ENCODE measurements at regions not wholly inside any gene's neighbourhood (a gene's known extent, or its start where the extent isn't known, plus 50 kb on each side); places are given as distances from the start of the nearest gene placed in this dataset.

GRCh38 chr18:55657572-55658331 is 69.8 kb upstream of the TCF4 start:
- H3K4me2 ChIP-seq (ENCODE audit: low read length) = no peak overlapping the region
- no peak overlapping the region for H3K4me3 ChIP-seq (ENCODE audit: low read length)
- no peaks in the 10 kb centered on the region for H3F3A ChIP-seq (ENCODE audit: control insufficient read depth, insufficient read depth)
- H3K79me2 ChIP-seq (ENCODE audit: control insufficient read depth, low read length) = no peaks in the 10 kb centered on the region
- H3K9me3 ChIP-seq (ENCODE audit: control insufficient read depth, insufficient read depth, low read length) = no peaks in the 10 kb centered on the region
- no peaks in the 10 kb centered on the region for H3K36me3 ChIP-seq (ENCODE audit: control insufficient read depth, low read length)
- H3K9me2 ChIP-seq (replicated peaks; ENCODE audit: control insufficient read depth, low read length) = no peaks in the 10 kb centered on the region
- no peak overlapping the region for H3K27ac ChIP-seq (ENCODE audit: low read depth, low read length)
- TF ChIP-seq CTCF (IDR thresholded peaks at IDR 0.05; ENCODE audit: low read depth, low read length, poor library complexity, severe bottlenecking) (no peak), EZH2phosphoT487 (IDR thresholded peaks at IDR 0.05; ENCODE audit: borderline replicate concordance, low read length) (no peak)
- H4K20me1 ChIP-seq (ENCODE audit: control insufficient read depth, insufficient read depth, low read depth, low read length) = no peaks in the 10 kb centered on the region
- peaks cover 9% of the 10 kb centered on the region for H3K4me1 ChIP-seq (ENCODE audit: control insufficient read depth, low read length)
- no peaks in the 10 kb centered on the region for H3K27me3 ChIP-seq (ENCODE audit: control insufficient read depth, low read length)

- Histone ChIP-seq H3K27ac (ENCODE audit: low read depth, low read length) (no peak overlapping the region), H3K4me2 (ENCODE audit: low read length) (no peak overlapping the region), H3K27me3 (ENCODE audit: control insufficient read depth, low read length) (no peaks in the 10 kb centered on the region), H3K4me1 (ENCODE audit: control insufficient read depth, low read length) (peaks cover 9% of the 10 kb centered on the region), H3K79me2 (ENCODE audit: control insufficient read depth, low read length) (no peaks in the 10 kb centered on the region), H3F3A (ENCODE audit: control insufficient read depth, insufficient read depth) (no peaks in the 10 kb centered on the region), H3K4me3 (ENCODE audit: low read length) (no peak overlapping the region), H3K9me2 (replicated peaks; ENCODE audit: control insufficient read depth, low read length) (no peaks in the 10 kb centered on the region), H3K36me3 (ENCODE audit: control insufficient read depth, low read length) (no peaks in the 10 kb centered on the region), H4K20me1 (ENCODE audit: control insufficient read depth, insufficient read depth, low read depth, low read length) (no peaks in the 10 kb centered on the region), H3K9me3 (ENCODE audit: control insufficient read depth, insufficient read depth, low read length) (no peaks in the 10 kb centered on the region)
- TF ChIP-seq EZH2phosphoT487 (IDR thresholded peaks at IDR 0.05; ENCODE audit: borderline replicate concordance, low read length) (no peak), CTCF (IDR thresholded peaks at IDR 0.05; ENCODE audit: low read depth, low read length, poor library complexity, severe bottlenecking) (no peak)
These were observed 67.0 kb upstream of the TCF4 start for GRCh38 chr18:55654986-55655385.

- Histone ChIP-seq H3K36me3 (ENCODE audit: control insufficient read depth, low read length) (no peaks in the 10 kb centered on the region), H3K4me3 (ENCODE audit: low read length) (no peak overlapping the region), H3F3A (ENCODE audit: control insufficient read depth, insufficient read depth) (no peaks in the 10 kb centered on the region), H3K9me2 (replicated peaks; ENCODE audit: control insufficient read depth, low read length) (no peaks in the 10 kb centered on the region), H3K9me3 (ENCODE audit: control insufficient read depth, insufficient read depth, low read length) (no peaks in the 10 kb centered on the region), H4K20me1 (ENCODE audit: control insufficient read depth, insufficient read depth, low read depth, low read length) (no peaks in the 10 kb centered on the region), H3K4me1 (ENCODE audit: control insufficient read depth, low read length) (no peaks in the 10 kb centered on the region), H3K4me2 (ENCODE audit: low read length) (no peak overlapping the region), H3K27me3 (ENCODE audit: control insufficient read depth, low read length) (no peaks in the 10 kb centered on the region), H3K79me2 (ENCODE audit: control insufficient read depth, low read length) (no peaks in the 10 kb centered on the region), H3K27ac (ENCODE audit: low read depth, low read length) (no peak overlapping the region)
- TF ChIP-seq CTCF (IDR thresholded peaks at IDR 0.05; ENCODE audit: low read depth, low read length, poor library complexity, severe bottlenecking) = no peak
- no peak for TF ChIP-seq EZH2phosphoT487 (IDR thresholded peaks at IDR 0.05; ENCODE audit: borderline replicate concordance, low read length)
These were observed 63.2 kb upstream of the TCF4 start for GRCh38 chr18:55651236-55651635.
